Small intestine (tissue), 7 donors: ENCODE measurements at regions not wholly inside any gene's neighbourhood (a gene's known extent, or its start where the extent isn't known, plus 50 kb on each side); places are given as distances from the start of the nearest gene placed in this dataset.
"Not testable (repeated sequence)": the region's sequence is repeated elsewhere in the genome, so short reads cannot be mapped to it uniquely, and the experiment has no call there.

Experiments
- DNase-seq, 2 donors: peaks; one replicate each; pipeline versions ENCODE4 v3.0.0 to v3.0.0-alpha.2; 2013
- FAIRE-seq: peaks from 2 replicates; lab custom pipeline; 2012; peaks lifted over from hg19 to GRCh38; lab: Jason Lieb, UNC
- H3K27ac ChIP-seq, 3 donors: one replicate each; pipeline ENCODE4 v1.5.1; 2013; ENCODE audit warnings: low read length in 2 of 3, mild to moderate bottlenecking in 2 of 3, control low read depth in 1 of 3, inconsistent platforms in 1 of 3, low read depth in 1 of 3, moderate library complexity in 1 of 3
- H3K27me3 ChIP-seq, 3 donors: one replicate each; pipeline ENCODE4 v1.6.1; 2013; ENCODE audit warnings: low read length in 3 of 3, inconsistent platforms in 1 of 3; ENCODE audit not compliant: control insufficient read depth in 3 of 3, insufficient read depth in 3 of 3
- H3K36me3 ChIP-seq, 3 donors: one replicate each; pipeline ENCODE4 v1.6.1; 2013; ENCODE audit warnings: low read length in 3 of 3, inconsistent platforms in 1 of 3, low read depth in 1 of 3, mild to moderate bottlenecking in 1 of 3, moderate library complexity in 1 of 3; ENCODE audit not compliant: control insufficient read depth in 3 of 3, insufficient read depth in 2 of 3
- H3K4me1 ChIP-seq, 3 donors: one replicate each; pipeline ENCODE4 v1.6.1; 2013; ENCODE audit warnings: low read length in 2 of 3, inconsistent platforms in 1 of 3, low read depth in 1 of 3, mild to moderate bottlenecking in 1 of 3, moderate library complexity in 1 of 3; ENCODE audit not compliant: control insufficient read depth in 3 of 3, insufficient read depth in 2 of 3
- H3K4me3 ChIP-seq, 3 donors: one replicate each; pipeline ENCODE4 v1.5.1; 2013; ENCODE audit warnings: low read length in 3 of 3, control low read depth in 1 of 3, inconsistent platforms in 1 of 3, low read depth in 1 of 3, mild to moderate bottlenecking in 1 of 3, moderate library complexity in 1 of 3
- H3K9me3 ChIP-seq, 2 donors: one replicate each; pipeline ENCODE4 v1.6.1; 2013; ENCODE audit warnings: low read depth in 1 of 2, low read length in 1 of 2; ENCODE audit not compliant: control insufficient read depth in 2 of 2, insufficient read depth in 1 of 2
- WGBS, 3 donors: extraction: QIAGEN DNeasy Blood & Tissue Kit; methylation state at CpG; one replicate each; pipeline ENCODE4 v1.1.7; 2013; 5-methylcytosine and 5-hydroxymethylcytosine counted together
- donor health status: healthy with polysubstance abuse.
- donor health status: control.
- donor health status: control.
- donor health status: Bipolar disorder and iron deficiency.
- donor health status: healthy.

DNA sequence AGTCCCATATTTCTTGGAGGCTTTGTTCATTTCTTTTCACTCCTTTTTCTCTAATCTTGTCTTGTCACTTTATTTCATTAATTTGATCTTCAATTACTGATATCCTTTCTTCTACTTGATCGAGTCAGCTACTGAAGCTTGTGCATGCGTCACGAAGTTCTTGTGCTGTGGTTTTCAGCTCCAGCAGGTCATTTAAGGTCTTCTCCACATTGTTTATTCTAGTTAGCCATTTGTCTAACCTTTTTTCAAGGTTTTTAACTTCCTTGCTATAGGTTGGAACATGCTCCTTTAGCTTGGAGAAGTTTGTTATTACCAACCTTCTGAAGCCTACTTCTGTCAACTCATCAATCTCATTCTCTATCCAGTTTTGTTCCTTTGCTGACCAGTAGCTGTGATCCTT, 234.0 kb downstream of the ATPSCKMT start:
- H3K4me1 ChIP-seq, H3K4me3 ChIP-seq, H3K36me3 ChIP-seq, H3K27me3 ChIP-seq, FAIRE-seq, DNase-seq, H3K9me3 ChIP-seq, H3K27ac ChIP-seq: not testable (repeated sequence)
- 81 to 83% (median 82%) methylated on average over 3 of the region's 3 CpGs for WGBS, 3 donors

DNA sequence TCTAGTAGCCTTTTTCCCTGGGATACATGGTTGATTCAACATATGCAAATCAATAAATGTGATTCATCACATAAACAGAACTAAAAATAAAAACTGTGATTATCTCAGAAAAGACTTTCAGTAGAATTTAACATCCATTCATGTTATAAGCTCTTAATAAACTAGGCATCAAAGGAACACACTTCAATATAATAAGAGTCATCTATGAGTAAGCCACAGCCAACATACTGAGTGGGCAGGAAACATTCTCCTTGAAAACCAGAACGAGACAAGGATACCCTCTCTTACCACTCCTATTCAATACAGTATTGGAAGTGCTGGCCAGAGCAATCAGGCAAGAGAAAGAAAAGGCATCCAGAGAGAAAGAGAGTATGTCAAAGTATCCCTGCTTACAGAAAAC, 239.9 kb downstream of the ATPSCKMT start:
- H3K9me3 ChIP-seq, result no peaks in the 10 kb centered on the region
- no peak overlapping the region for H3K27ac ChIP-seq
- no peak overlapping the region for H3K4me3 ChIP-seq
- H3K36me3 ChIP-seq, result no peaks in the 10 kb centered on the region
- 32 to 65% (median 43%) methylated on average over 1 of the region's 1 CpG for WGBS, 3 donors
- FAIRE-seq (no peak), DNase-seq (no peak)
- no peaks in the 10 kb centered on the region for H3K4me1 ChIP-seq
- no peaks in the 10 kb centered on the region for H3K27me3 ChIP-seq

DNA sequence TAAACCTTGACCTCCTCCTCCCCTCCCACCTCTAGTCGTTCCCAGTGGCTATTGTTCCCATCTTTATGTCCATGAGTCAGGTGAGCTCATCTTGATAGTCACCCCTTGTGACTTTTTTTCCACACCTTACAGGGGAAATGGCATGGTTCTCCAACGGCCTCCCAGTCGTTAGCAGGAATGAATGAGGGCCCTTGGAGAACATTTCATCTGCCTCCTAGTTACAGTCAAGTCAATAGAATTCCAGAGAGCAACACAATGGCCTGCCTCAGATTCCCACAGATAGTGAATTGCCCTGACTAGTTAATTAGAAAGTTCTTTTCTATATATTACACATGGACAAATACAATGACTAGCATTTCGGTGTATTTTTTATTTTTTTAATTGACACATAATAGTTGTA, 262.6 kb downstream of the ATPSCKMT start:
- no peaks in the 10 kb centered on the region for H3K36me3 ChIP-seq
- H3K4me1 ChIP-seq, result no peaks in the 10 kb centered on the region
- DNase-seq, result no peak
- 27 to 75% (median 51%) methylated on average over 4 of the region's 4 CpGs for WGBS, 3 donors
- no peak for FAIRE-seq
- no peaks in the 10 kb centered on the region for H3K27me3 ChIP-seq
- no peak overlapping the region for H3K4me3 ChIP-seq
- no peak overlapping the region for H3K27ac ChIP-seq
- H3K9me3 ChIP-seq, result peaks cover 0 to 10% of the 10 kb centered on the region in 2 donors

DNA sequence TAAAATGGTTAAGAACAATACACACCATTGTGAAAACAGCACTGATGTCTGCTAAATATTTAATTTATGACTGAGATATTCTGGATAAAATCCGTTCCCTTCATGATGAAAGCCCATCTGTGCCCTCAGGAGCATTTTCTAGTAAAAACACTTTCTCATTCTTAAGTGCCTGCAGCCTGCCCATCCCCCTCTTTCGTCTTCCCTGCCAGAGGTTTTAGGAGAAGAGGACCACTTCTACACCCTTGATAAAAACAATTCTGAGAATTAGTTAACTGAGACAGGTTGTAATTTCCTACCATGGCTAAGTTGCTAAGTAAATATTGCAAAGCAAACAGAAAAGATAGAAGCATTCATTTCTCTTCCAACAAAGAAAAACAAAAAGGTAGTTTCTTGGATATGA, 272.6 kb downstream of the ATPSCKMT start:
- WGBS, 3 donors, result 28 to 32% (median 29%) methylated on average over 2 of the region's 2 CpGs
- H3K4me1 ChIP-seq, result no peaks in the 10 kb centered on the region
- no peaks in the 10 kb centered on the region for H3K27me3 ChIP-seq
- no peak for FAIRE-seq
- no peak overlapping the region for H3K27ac ChIP-seq
- no peaks in the 10 kb centered on the region for H3K36me3 ChIP-seq
- DNase-seq, result no peak
- no peak overlapping the region for H3K4me3 ChIP-seq
- H3K9me3 ChIP-seq, result no peaks in the 10 kb centered on the region

GRCh38 chr5:9976621-9977020, 273.1 kb downstream of the ATPSCKMT start:
- FAIRE-seq (no peak), DNase-seq (no peak)
- Histone ChIP-seq H3K4me3 (no peak overlapping the region), H3K4me1 (no peaks in the 10 kb centered on the region), H3K36me3 (no peaks in the 10 kb centered on the region), H3K27me3 (no peaks in the 10 kb centered on the region), H3K27ac (no peak overlapping the region), H3K9me3 (no peaks in the 10 kb centered on the region)
- WGBS, 3 donors, result 66 to 71% (median 69%) methylated on average over 3 of the region's 3 CpGs

DNA sequence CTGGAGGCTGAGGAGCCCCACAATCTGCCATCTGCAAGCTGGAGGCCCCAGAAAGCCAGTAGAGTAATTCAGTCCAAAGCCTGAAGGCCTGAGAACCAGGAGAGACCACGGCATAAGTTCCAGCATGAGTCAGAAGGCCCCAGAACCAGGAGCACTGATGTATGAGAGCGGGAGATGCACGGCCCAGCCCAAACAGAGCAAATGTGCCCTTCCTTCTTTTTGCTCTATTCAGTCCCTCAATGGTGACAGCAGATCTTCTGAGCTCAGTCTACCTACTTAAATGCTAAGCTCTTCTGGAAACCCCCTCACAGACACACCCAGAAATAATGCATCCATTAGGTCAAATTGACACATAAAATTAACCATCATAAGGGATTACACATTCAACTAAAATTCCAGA, 277.6 kb downstream of the ATPSCKMT start:
- Histone ChIP-seq H3K27ac (no peak overlapping the region), H3K9me3 (no peaks in the 10 kb centered on the region), H3K36me3 (no peaks in the 10 kb centered on the region), H3K4me1 (no peaks in the 10 kb centered on the region), H3K4me3 (no peak overlapping the region), H3K27me3 (no peaks in the 10 kb centered on the region)
- 68 to 84% (median 77%) methylated on average over 3 of the region's 3 CpGs for WGBS, 3 donors
- FAIRE-seq (no peak), DNase-seq (no peak)

DNA sequence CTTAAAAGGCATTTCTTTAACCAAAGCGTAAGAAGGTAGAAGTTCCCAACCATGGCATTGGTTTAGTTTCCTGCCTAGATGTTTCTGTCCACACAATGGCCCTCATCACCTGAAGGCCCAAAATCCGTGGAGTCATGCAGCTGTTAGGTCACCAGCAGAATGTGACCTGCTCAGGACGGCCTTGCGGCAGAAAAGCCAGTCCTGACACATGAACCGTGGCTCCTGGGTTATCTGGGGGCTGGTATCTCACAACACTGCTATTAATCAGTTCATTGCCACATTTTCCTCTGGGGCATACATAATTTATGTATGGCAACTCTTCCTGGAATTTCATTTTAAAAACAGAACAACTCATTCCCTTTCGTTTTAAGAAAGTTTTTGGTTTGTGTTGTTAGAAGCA, 278.4 kb downstream of the ATPSCKMT start:
- no peaks in the 10 kb centered on the region for H3K36me3 ChIP-seq
- 66 to 79% (median 74%) methylated on average over 6 of the region's 6 CpGs for WGBS, 3 donors
- FAIRE-seq, result no peak
- no peaks in the 10 kb centered on the region for H3K4me1 ChIP-seq
- no peak for DNase-seq
- no peak overlapping the region for H3K4me3 ChIP-seq
- no peak overlapping the region for H3K27ac ChIP-seq
- H3K27me3 ChIP-seq, result no peaks in the 10 kb centered on the region
- H3K9me3 ChIP-seq, result no peaks in the 10 kb centered on the region

GRCh38 chr5:9958914-9959313, 290.8 kb downstream of the ATPSCKMT start:
- Histone ChIP-seq H3K36me3 (no peaks in the 10 kb centered on the region), H3K27ac (no peak overlapping the region), H3K4me1 (no peaks in the 10 kb centered on the region), H3K27me3 (peaks cover 0 to 1% (median 0%) of the 10 kb centered on the region in 3 donors), H3K4me3 (no peak overlapping the region), H3K9me3 (no peaks in the 10 kb centered on the region)
- DNase-seq (no peak), FAIRE-seq (no peak)
- WGBS, 3 donors, result 63 to 73% (median 70%) methylated on average over 5 of the region's 5 CpGs

- Histone ChIP-seq H3K27ac (no peak overlapping the region), H3K9me3 (no peaks in the 10 kb centered on the region), H3K27me3 (no peaks in the 10 kb centered on the region), H3K4me1 (no peaks in the 10 kb centered on the region), H3K36me3 (no peaks in the 10 kb centered on the region), H3K4me3 (no peak overlapping the region)
- FAIRE-seq (no peak), DNase-seq (peak; percentile 35 to 54)
- WGBS, 3 donors, result 28 to 53% (median 32%) methylated on average over 1 of the region's 1 CpG
Measured at GRCh38 chr5:9957214-9957613, 292.5 kb downstream of the ATPSCKMT start.
